Pancreas (tissue), 10 donors: ENCODE measurements at regions not wholly inside any gene's neighbourhood (a gene's known extent, or its start where the extent isn't known, plus 50 kb on each side); places are given as distances from the start of the nearest gene placed in this dataset.
"Not testable (repeated sequence)": the region's sequence is repeated elsewhere in the genome, so short reads cannot be mapped to it uniquely, and the experiment has no call there.

Experiments used
- ATAC-seq, 4 donors: fragments of 200-7000 bp; cut with Tn5 transposase; one replicate each; pipeline versions ENCODE4 v1.8.0 to v1.9.1; 2020; ENCODE audit warnings: mild to moderate bottlenecking in 4 of 4, moderate library complexity in 4 of 4
- DNase-seq, 6 donors: peaks; one replicate each; pipeline ENCODE4 v3.0.0-alpha.2; 2020
- FAIRE-seq: peaks from 2 replicates; lab custom pipeline; 2012; peaks lifted over from hg19 to GRCh38; lab: Jason Lieb, UNC
- H3K27ac ChIP-seq, 4 donors: fragments of 200-600 bp; sonication (generic); 1 replicate in 3 of 4; 2 replicates in 1 of 4; pipeline versions ENCODE4 v1.5.0 to v1.8.0; 2020
- H3K27me3 ChIP-seq, 4 donors: fragments of 200-600 bp; one replicate each; pipeline ENCODE4 v1.8.0; 2021
- H3K36me3 ChIP-seq, 3 donors: fragments of 200-600 bp; sonication (generic) in 1 of 3; one replicate each; pipeline versions ENCODE4 v1.5.0 to v1.8.0; 2020 to 2021
- H3K4me1 ChIP-seq, 3 donors: fragments of 200-600 bp; one replicate each; pipeline ENCODE4 v1.8.0; 2021
- H3K4me3 ChIP-seq, 4 donors: fragments of 200-600 bp; sonication (generic) in 2 of 4; one replicate each; pipeline versions ENCODE4 v1.5.0 to v1.8.0; 2020 to 2021
- H3K9me3 ChIP-seq, 4 donors: fragments of 200-600 bp; one replicate each; pipeline ENCODE4 v1.8.0; 2021
- WGBS, 2 donors: extraction: QIAGEN DNeasy Blood & Tissue Kit; methylation state at CpG; one replicate each; pipeline ENCODE4 v1.1.7; 2013; 5-methylcytosine and 5-hydroxymethylcytosine counted together
- intact Hi-C, 3 donors: fragments of 100-400 bp; cut with DNase I; formaldehyde crosslinking; loops; one replicate each; pipeline versions ENCODE4 v1.11.1 to v1.14.2; 2022
- TF ChIP-seq, protein P1 (sequence below), 4 donors: fragments of 200-600 bp; sonication (generic) in 3 of 4; IDR thresholded peaks; one replicate each; pipeline versions ENCODE4 v1.5.0 to v1.8.0; 2021; ENCODE audit warnings: antibody characterized with exemption in 4 of 4
- donor health status: healthy with polysubstance abuse.
- donor health status: DM: no; HTN: no; CAD: no; lungs with moderate emphysema.
- donor health status: DM: no; HTN: no; CAD: no.
- donor health status: control.
- donor health status: control.
- donor health status: Bipolar disorder and iron deficiency.
- donor health status: DM: yes; HTN: yes; CAD: no.
- donor health status: DM: no; HTN: no; CAD: no.
- donor health status: DM: no; HTN: no; CAD: no.
- donor health status: DM: yes; HTN: yes; CAD: no.

DNA sequence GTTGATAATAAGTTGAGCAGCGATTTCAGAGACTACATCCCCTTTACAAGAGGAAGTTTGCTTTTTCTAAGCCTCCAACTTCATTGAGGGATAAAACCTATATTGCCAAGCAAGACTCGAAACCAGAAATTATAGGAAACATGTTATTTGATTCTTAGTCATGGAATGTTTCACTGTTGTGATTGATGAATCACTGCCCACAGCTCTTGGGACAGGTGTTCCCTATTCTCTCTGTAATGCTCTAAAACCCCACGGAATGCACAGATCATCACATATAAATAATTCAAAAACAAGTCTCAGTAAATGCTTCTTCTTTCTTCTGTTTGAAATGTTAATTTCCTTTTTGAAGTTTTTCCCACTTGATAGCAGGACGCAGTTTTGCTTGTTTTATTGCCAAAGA is 809.5 kb upstream of the GOT2 start:
- no peak for FAIRE-seq
- Histone ChIP-seq H3K27ac (no peak overlapping the region), H3K27me3 (no peaks in the 10 kb centered on the region), H3K36me3 (no peaks in the 10 kb centered on the region), H3K9me3 (no peaks in the 10 kb centered on the region), H3K4me3 (no peak overlapping the region), H3K4me1 (no peaks in the 10 kb centered on the region)
- TF ChIP-seq, protein P1, sequence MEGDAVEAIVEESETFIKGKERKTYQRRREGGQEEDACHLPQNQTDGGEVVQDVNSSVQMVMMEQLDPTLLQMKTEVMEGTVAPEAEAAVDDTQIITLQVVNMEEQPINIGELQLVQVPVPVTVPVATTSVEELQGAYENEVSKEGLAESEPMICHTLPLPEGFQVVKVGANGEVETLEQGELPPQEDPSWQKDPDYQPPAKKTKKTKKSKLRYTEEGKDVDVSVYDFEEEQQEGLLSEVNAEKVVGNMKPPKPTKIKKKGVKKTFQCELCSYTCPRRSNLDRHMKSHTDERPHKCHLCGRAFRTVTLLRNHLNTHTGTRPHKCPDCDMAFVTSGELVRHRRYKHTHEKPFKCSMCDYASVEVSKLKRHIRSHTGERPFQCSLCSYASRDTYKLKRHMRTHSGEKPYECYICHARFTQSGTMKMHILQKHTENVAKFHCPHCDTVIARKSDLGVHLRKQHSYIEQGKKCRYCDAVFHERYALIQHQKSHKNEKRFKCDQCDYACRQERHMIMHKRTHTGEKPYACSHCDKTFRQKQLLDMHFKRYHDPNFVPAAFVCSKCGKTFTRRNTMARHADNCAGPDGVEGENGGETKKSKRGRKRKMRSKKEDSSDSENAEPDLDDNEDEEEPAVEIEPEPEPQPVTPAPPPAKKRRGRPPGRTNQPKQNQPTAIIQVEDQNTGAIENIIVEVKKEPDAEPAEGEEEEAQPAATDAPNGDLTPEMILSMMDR (IDR thresholded peaks at IDR 0.05): no peak
- intact Hi-C loops: no loop called here
- WGBS, 2 donors: 36 to 40% methylated on average over 4 of the region's 4 CpGs
- no peak for ATAC-seq
- no peak for DNase-seq

GRCh38 chr16:59540621-59541020 is 806.5 kb upstream of the GOT2 start:
- Histone ChIP-seq H3K27me3 (no peaks in the 10 kb centered on the region), H3K4me3 (no peak overlapping the region), H3K9me3 (no peaks in the 10 kb centered on the region), H3K4me1 (no peaks in the 10 kb centered on the region), H3K27ac (no peak overlapping the region), H3K36me3 (no peaks in the 10 kb centered on the region)
- intact Hi-C loops: no loop called here
- DNase-seq (no peak), ATAC-seq (no peak), FAIRE-seq (no peak)
- WGBS, 2 donors: 43 to 48% methylated on average over 8 of the region's 8 CpGs
- TF ChIP-seq, protein P1 (IDR thresholded peaks at IDR 0.05): no peak

DNA sequence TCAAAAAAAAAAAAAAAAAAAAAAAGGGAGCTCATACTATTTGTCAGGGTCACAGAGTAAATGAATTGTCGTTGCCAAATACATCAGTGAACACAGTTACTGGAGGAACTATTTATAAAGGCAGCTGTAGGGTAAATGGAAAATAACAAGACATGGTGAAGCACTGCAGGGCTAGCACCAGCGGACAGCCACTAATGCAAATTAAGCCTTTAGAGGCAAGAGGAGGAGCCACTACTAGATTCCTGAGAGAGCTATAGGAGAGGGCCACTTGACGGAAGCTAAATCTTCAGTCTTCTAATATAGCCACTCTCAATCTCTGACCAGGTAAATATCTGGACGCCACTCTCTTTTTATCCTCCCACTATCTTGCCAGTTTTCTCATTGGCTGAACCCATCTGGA is 801.2 kb upstream of the GOT2 start:
- H3K27me3 ChIP-seq: no peaks in the 10 kb centered on the region
- TF ChIP-seq, protein P1 (IDR thresholded peaks at IDR 0.05): no peak
- no peak for ATAC-seq
- H3K4me3 ChIP-seq: no peak overlapping the region
- H3K27ac ChIP-seq: no peak overlapping the region
- no peak for DNase-seq
- whole genome bisulfite sequencing, 2 donors: 49 to 67% methylated on average over 4 of the region's 4 CpGs
- no peaks in the 10 kb centered on the region for H3K36me3 ChIP-seq
- H3K9me3 ChIP-seq: no peaks in the 10 kb centered on the region
- no peaks in the 10 kb centered on the region for H3K4me1 ChIP-seq
- intact Hi-C loops: no loop called here
- FAIRE-seq: no peak

- FAIRE-seq (no peak), ATAC-seq (no peak), DNase-seq (no peak)
- 40 to 42% methylated on average over 14 of the region's 14 CpGs for WGBS, 2 donors
- H3K36me3 ChIP-seq: no peaks in the 10 kb centered on the region
- H3K9me3 ChIP-seq: no peaks in the 10 kb centered on the region
- TF ChIP-seq, protein P1 (IDR thresholded peaks at IDR 0.05): no peak
- H3K27ac ChIP-seq: no peak overlapping the region
- no peak overlapping the region for H3K4me3 ChIP-seq
- no peaks in the 10 kb centered on the region for H3K27me3 ChIP-seq
- intact Hi-C loops: no loop called here
- H3K4me1 ChIP-seq: no peaks in the 10 kb centered on the region
Measured at GRCh38 chr16:59527206-59527997, 793.3 kb upstream of the GOT2 start.

- intact Hi-C loops: no loop called here
- TF ChIP-seq, protein P1 (IDR thresholded peaks at IDR 0.05): no peak
- FAIRE-seq (no peak), ATAC-seq (no peak), DNase-seq (no peak)
- Histone ChIP-seq H3K36me3 (no peaks in the 10 kb centered on the region), H3K27ac (no peak overlapping the region), H3K9me3 (no peaks in the 10 kb centered on the region), H3K4me3 (no peak overlapping the region), H3K27me3 (no peaks in the 10 kb centered on the region), H3K4me1 (no peaks in the 10 kb centered on the region)
- WGBS, 2 donors: 53 to 67% methylated on average over 3 of the region's 3 CpGs
Measured at GRCh38 chr16:59522826-59523225, 788.7 kb upstream of the GOT2 start.

- H3K4me3 ChIP-seq, H3K27ac ChIP-seq, H3K36me3 ChIP-seq, intact Hi-C loops, DNase-seq, H3K27me3 ChIP-seq, H3K4me1 ChIP-seq, FAIRE-seq, ATAC-seq, H3K9me3 ChIP-seq: not testable (repeated sequence)
- 15 to 17% methylated on average over 5 of the region's 5 CpGs for WGBS, 2 donors
Measured at GRCh38 chr16:59518721-59519120, 784.6 kb upstream of the GOT2 start.
